ENCODE measurements at regions not wholly inside any gene's neighbourhood (a gene's known extent, or its start where the extent isn't known, plus 50 kb on each side); places are given as distances from the start of the nearest gene placed in this dataset.

GRCh38 chr2:136290326-136290725, 172.4 kb upstream of the CXCR4 start:
- Histone ChIP-seq H3K36me3 (ENCODE audit: control insufficient read depth in 1 of 2, insufficient read depth in 2 of 2, low read depth in 1 of 2, low read length in 2 of 2) (no peaks in the 10 kb centered on the region), H2BK15ac (ENCODE audit: low read depth, poor library complexity, severe bottlenecking) (no peak overlapping the region), H2AK5ac (ENCODE audit: low read length, severe bottlenecking) (no peak overlapping the region), H4K8ac (ENCODE audit: low read length) (no peak overlapping the region), H2BK120ac (ENCODE audit: low read depth, low read length) (no peak overlapping the region), H3K4me2 (ENCODE audit: low read length, poor library complexity, severe bottlenecking) (no peak overlapping the region), H3K23ac (ENCODE audit: low read length in 2 of 2) (no peak overlapping the region), H4K91ac (ENCODE audit: low read length) (no peak overlapping the region), H3K9me3 (ENCODE audit: control insufficient read depth, low read length) (peaks cover 7% of the 10 kb centered on the region), H2BK5ac (ENCODE audit: low read depth, low read length, poor library complexity, severe bottlenecking) (no peak overlapping the region), H3K79me1 (replicated peaks; ENCODE audit: low read length, poor library complexity, severe bottlenecking) (no peaks in the 10 kb centered on the region), H3K4me3 (ENCODE audit: insufficient read depth in 1 of 2, low read depth in 1 of 2, low read length in 2 of 2) (no peak overlapping the region), H3K14ac (ENCODE audit: low read length in 2 of 2) (no peak overlapping the region), H3K4me1 (ENCODE audit: control insufficient read depth, insufficient read depth, low read depth, low read length) (no peaks in the 10 kb centered on the region), H3K27me3 (ENCODE audit: control insufficient read depth in 1 of 2, insufficient read depth in 1 of 2, low read length in 2 of 2) (peaks cover 0 to 3% of the 10 kb centered on the region in 2 experiments), H3K9ac (ENCODE audit: low read length) (no peak overlapping the region), H3K4ac (ENCODE audit: low read depth in 1 of 2, low read length in 2 of 2) (no peak overlapping the region), H2AFZ (ENCODE audit: low read depth, low read length) (no peak overlapping the region), H3K27ac (ENCODE audit: low read length, poor library complexity, severe bottlenecking) (no peak overlapping the region), H3K18ac (ENCODE audit: low read depth in 1 of 2, low read length in 2 of 2) (no peak overlapping the region), H2BK12ac (ENCODE audit: low read length in 2 of 2) (no peak overlapping the region)
- WGBS, result 25% methylated on average over 1 of the region's 1 CpG
- no peak for DNase-seq

- Histone ChIP-seq H3K27me3 (ENCODE audit: control insufficient read depth in 1 of 2, insufficient read depth in 1 of 2, low read length in 2 of 2) (peaks cover 0 to 3% of the 10 kb centered on the region in 2 experiments), H3K9ac (ENCODE audit: low read length) (no peak overlapping the region), H3K27ac (ENCODE audit: low read length, poor library complexity, severe bottlenecking) (no peak overlapping the region), H3K9me3 (ENCODE audit: control insufficient read depth, low read length) (peaks cover 7% of the 10 kb centered on the region), H3K18ac (ENCODE audit: low read depth in 1 of 2, low read length in 2 of 2) (no peak overlapping the region), H3K4ac (ENCODE audit: low read depth in 1 of 2, low read length in 2 of 2) (no peak overlapping the region), H2BK5ac (ENCODE audit: low read depth, low read length, poor library complexity, severe bottlenecking) (no peak overlapping the region), H3K14ac (ENCODE audit: low read length in 2 of 2) (no peak overlapping the region), H3K4me3 (ENCODE audit: insufficient read depth in 1 of 2, low read depth in 1 of 2, low read length in 2 of 2) (no peak overlapping the region), H3K4me1 (ENCODE audit: control insufficient read depth, insufficient read depth, low read depth, low read length) (no peaks in the 10 kb centered on the region), H3K23ac (ENCODE audit: low read length in 2 of 2) (no peak overlapping the region), H2BK120ac (ENCODE audit: low read depth, low read length) (no peak overlapping the region), H3K36me3 (ENCODE audit: control insufficient read depth in 1 of 2, insufficient read depth in 2 of 2, low read depth in 1 of 2, low read length in 2 of 2) (no peaks in the 10 kb centered on the region), H2BK12ac (ENCODE audit: low read length in 2 of 2) (no peak overlapping the region), H2BK15ac (ENCODE audit: low read depth, poor library complexity, severe bottlenecking) (no peak overlapping the region), H3K4me2 (ENCODE audit: low read length, poor library complexity, severe bottlenecking) (no peak overlapping the region), H4K91ac (ENCODE audit: low read length) (no peak overlapping the region), H3K79me1 (replicated peaks; ENCODE audit: low read length, poor library complexity, severe bottlenecking) (no peaks in the 10 kb centered on the region), H2AK5ac (ENCODE audit: low read length, severe bottlenecking) (no peak overlapping the region), H2AFZ (ENCODE audit: low read depth, low read length) (no peak overlapping the region), H4K8ac (ENCODE audit: low read length) (no peak overlapping the region)
- no peak for DNase-seq
- WGBS, result 80% methylated on average over 6 of the region's 6 CpGs
These were observed 170.3 kb upstream of the CXCR4 start for GRCh38 chr2:136288249-136288648.

- Histone ChIP-seq H2BK120ac (ENCODE audit: low read depth, low read length) (no peak overlapping the region), H3K23ac (ENCODE audit: low read length in 2 of 2) (no peak overlapping the region), H3K4ac (ENCODE audit: low read depth in 1 of 2, low read length in 2 of 2) (no peak overlapping the region), H3K27ac (ENCODE audit: low read length, poor library complexity, severe bottlenecking) (no peak overlapping the region), H2AFZ (ENCODE audit: low read depth, low read length) (no peak overlapping the region), H3K79me1 (replicated peaks; ENCODE audit: low read length, poor library complexity, severe bottlenecking) (no peaks in the 10 kb centered on the region), H3K36me3 (ENCODE audit: control insufficient read depth in 1 of 2, insufficient read depth in 2 of 2, low read depth in 1 of 2, low read length in 2 of 2) (no peaks in the 10 kb centered on the region), H3K4me3 (ENCODE audit: insufficient read depth in 1 of 2, low read depth in 1 of 2, low read length in 2 of 2) (no peak overlapping the region), H3K4me1 (ENCODE audit: control insufficient read depth, insufficient read depth, low read depth, low read length) (no peaks in the 10 kb centered on the region), H3K9ac (ENCODE audit: low read length) (no peak overlapping the region), H2AK5ac (ENCODE audit: low read length, severe bottlenecking) (no peak overlapping the region), H2BK12ac (ENCODE audit: low read length in 2 of 2) (no peak overlapping the region), H4K91ac (ENCODE audit: low read length) (no peak overlapping the region), H3K14ac (ENCODE audit: low read length in 2 of 2) (no peak overlapping the region), H2BK5ac (ENCODE audit: low read depth, low read length, poor library complexity, severe bottlenecking) (no peak overlapping the region), H2BK15ac (ENCODE audit: low read depth, poor library complexity, severe bottlenecking) (no peak overlapping the region), H3K4me2 (ENCODE audit: low read length, poor library complexity, severe bottlenecking) (no peak overlapping the region), H3K9me3 (ENCODE audit: control insufficient read depth, low read length) (peaks cover 6% of the 10 kb centered on the region), H3K18ac (ENCODE audit: low read depth in 1 of 2, low read length in 2 of 2) (no peak overlapping the region), H4K8ac (ENCODE audit: low read length) (no peak overlapping the region), H3K27me3 (ENCODE audit: control insufficient read depth in 1 of 2, insufficient read depth in 1 of 2, low read length in 2 of 2) (peaks cover 0 to 6% of the 10 kb centered on the region in 2 experiments)
- 78% methylated on average over 1 of the region's 3 CpGs for WGBS
- DNase-seq, result no peak
These were observed 168.5 kb upstream of the CXCR4 start for GRCh38 chr2:136286423-136286822.

GRCh38 chr2:136284226-136285119, 166.5 kb upstream of the CXCR4 start:
- no peak for DNase-seq
- no peak overlapping the region for H3K9ac ChIP-seq (ENCODE audit: low read length)
- no peak overlapping the region for H2BK120ac ChIP-seq (ENCODE audit: low read depth, low read length)
- no peaks in the 10 kb centered on the region for H3K9me3 ChIP-seq (ENCODE audit: control insufficient read depth, low read length)
- no peak overlapping the region for H3K27ac ChIP-seq (ENCODE audit: low read length, poor library complexity, severe bottlenecking)
- H4K91ac ChIP-seq (ENCODE audit: low read length), result no peak overlapping the region
- H3K18ac ChIP-seq (ENCODE audit: low read depth in 1 of 2, low read length in 2 of 2), result no peak overlapping the region
- H3K14ac ChIP-seq (ENCODE audit: low read length in 2 of 2), result no peak overlapping the region
- no peak overlapping the region for H2AFZ ChIP-seq (ENCODE audit: low read depth, low read length)
- 88% methylated on average over 3 of the region's 4 CpGs for WGBS
- no peak overlapping the region for H2BK12ac ChIP-seq (ENCODE audit: low read length in 2 of 2)
- no peak overlapping the region for H2BK15ac ChIP-seq (ENCODE audit: low read depth, poor library complexity, severe bottlenecking)
- H3K4me1 ChIP-seq (ENCODE audit: control insufficient read depth, insufficient read depth, low read depth, low read length), result no peaks in the 10 kb centered on the region
- H4K8ac ChIP-seq (ENCODE audit: low read length), result no peak overlapping the region
- no peaks in the 10 kb centered on the region for H3K36me3 ChIP-seq (ENCODE audit: control insufficient read depth in 1 of 2, insufficient read depth in 2 of 2, low read depth in 1 of 2, low read length in 2 of 2)
- H2BK5ac ChIP-seq (ENCODE audit: low read depth, low read length, poor library complexity, severe bottlenecking), result no peak overlapping the region
- no peak overlapping the region for H2AK5ac ChIP-seq (ENCODE audit: low read length, severe bottlenecking)
- no peaks in the 10 kb centered on the region for H3K79me1 ChIP-seq (replicated peaks; ENCODE audit: low read length, poor library complexity, severe bottlenecking)
- no peak overlapping the region for H3K4me3 ChIP-seq (ENCODE audit: insufficient read depth in 1 of 2, low read depth in 1 of 2, low read length in 2 of 2)
- peaks cover 0 to 6% of the 10 kb centered on the region in 2 experiments for H3K27me3 ChIP-seq (ENCODE audit: control insufficient read depth in 1 of 2, insufficient read depth in 1 of 2, low read length in 2 of 2)
- no peak overlapping the region for H3K4me2 ChIP-seq (ENCODE audit: low read length, poor library complexity, severe bottlenecking)
- H3K4ac ChIP-seq (ENCODE audit: low read depth in 1 of 2, low read length in 2 of 2), result no peak overlapping the region
- no peak overlapping the region for H3K23ac ChIP-seq (ENCODE audit: low read length in 2 of 2)
